ENCODE measurements at regions not wholly inside any gene's neighbourhood (a gene's known extent, or its start where the extent isn't known, plus 50 kb on each side); places are given as distances from the start of the nearest gene placed in this dataset.

- Histone ChIP-seq H3K4me3 (ENCODE audit: extremely low read depth in 1 of 4, insufficient read depth in 2 of 4, low read depth in 3 of 4, low read length in 4 of 4) (no peak overlapping the region), H3K23ac (ENCODE audit: insufficient read length) (no peak overlapping the region), H2BK15ac (ENCODE audit: low read length) (no peak overlapping the region), H3K23me2 (ENCODE audit: low read depth, low read length) (no peaks in the 10 kb centered on the region), H2BK20ac (ENCODE audit: low read length) (no peak overlapping the region), H3K9me3 (ENCODE audit: insufficient read depth in 2 of 2, low read depth in 1 of 2, low read length in 1 of 2) (peaks cover 0 to 2% of the 10 kb centered on the region in 2 experiments; a peak in 1 of 4 replicates), H2BK5ac (ENCODE audit: low read depth, low read length) (no peak overlapping the region), H3K79me1 (ENCODE audit: low read depth, low read length) (no peaks in the 10 kb centered on the region), H3K27ac (ENCODE audit: low read depth, low read length) (no peak overlapping the region), H3K27me3 (replicated peaks in 1 of 4; ENCODE audit: control insufficient read depth in 3 of 4, extremely low read depth in 1 of 4, insufficient read depth in 3 of 4, low read length in 3 of 4) (no peaks in the 10 kb centered on the region), H4K5ac (ENCODE audit: insufficient read length, low read depth, low read length) (no peak overlapping the region), H3K4me2 (ENCODE audit: insufficient read depth in 1 of 2, low read depth in 2 of 2, low read length in 2 of 2) (no peak overlapping the region), H2BK12ac (ENCODE audit: low read depth, low read length) (no peak overlapping the region), H3K18ac (ENCODE audit: extremely low read depth, low read length) (no peak overlapping the region), H3K14ac (ENCODE audit: insufficient read length) (no peak overlapping the region), H4K20me1 (replicated peaks in 1 of 2; ENCODE audit: control insufficient read depth in 1 of 2, insufficient read depth in 2 of 2, low read length in 2 of 2) (no peaks in the 10 kb centered on the region), H4K8ac (ENCODE audit: extremely low read depth, insufficient read depth, low read length) (no peak overlapping the region), H3K56ac (replicated peaks; ENCODE audit: insufficient read length, low read depth, low read length) (no peak overlapping the region), H3K9ac (replicated peaks in 1 of 4; ENCODE audit: extremely low read depth in 1 of 4, low read depth in 3 of 4, low read length in 3 of 4) (no peak overlapping the region), H4K91ac (replicated peaks; ENCODE audit: insufficient read length, low read length) (no peak overlapping the region), H3K4ac (replicated peaks; ENCODE audit: insufficient read length, low read depth, low read length) (no peak overlapping the region), H2AFZ (ENCODE audit: low read length) (no peak overlapping the region), H3K4me1 (replicated peaks in 1 of 4; ENCODE audit: control insufficient read depth in 3 of 4, insufficient read depth in 4 of 4, low read length in 3 of 4) (no peaks in the 10 kb centered on the region), H2BK120ac (replicated peaks; ENCODE audit: low read depth, low read length) (no peak overlapping the region), H3K36me3 (ENCODE audit: control insufficient read depth in 2 of 4, insufficient read depth in 4 of 4, low read length in 3 of 4) (no peaks in the 10 kb centered on the region), H3K79me2 (ENCODE audit: control insufficient read depth in 1 of 2, insufficient read depth in 2 of 2, low read length in 2 of 2) (no peaks in the 10 kb centered on the region), H2AK5ac (ENCODE audit: low read depth, low read length) (no peak overlapping the region)
- WGBS, 2 experiments (ENCODE audit: extremely low coverage in 1 of 2, insufficient coverage in 1 of 2, insufficient read length in 1 of 2, insufficient replicate concordance in 2 of 2, low coverage in 1 of 2, low lambda C conversion rate in 2 of 2, missing lambda C conversion rate in 1 of 2), result 91% methylated on average over 3 of the region's 3 CpGs; no CpG with 5 or more reads in 1 of the 2 experiments
- no peak for FAIRE-seq
- no peak for DNase-seq (ENCODE audit: low read depth in 1 of 2, low spot score in 2 of 2)
- TF ChIP-seq SAP30 (IDR thresholded peaks at IDR 0.05; ENCODE audit: insufficient read depth, insufficient replicate concordance, low read length), result no peak
- no peak for TF ChIP-seq SUZ12 (IDR thresholded peaks at IDR 0.05; ENCODE audit: low read length)
- ChIA-PET CTCF (ENCODE audit: partially characterized antibody) (no interaction called here), POLR2A (ENCODE audit: partially characterized antibody) (no interaction called here)
Measured at GRCh38 chr12:115183752-115184151, 499.8 kb upstream of the TBX3 start.

Measured in H1 (cell line).